NT2/D1 (cell line): ENCODE measurements at regions not wholly inside any gene's neighbourhood (a gene's known extent, or its start where the extent isn't known, plus 50 kb on each side); places are given as distances from the start of the nearest gene placed in this dataset.

Experiments
- SUZ12 ChIP-seq: IDR thresholded peaks from 2 replicates; pipeline ENCODE4 v1.6.1; 2011; ENCODE audit not compliant: insufficient read length, insufficient read depth; ENCODE audit errors: extremely low read depth
- YY1 ChIP-seq: IDR thresholded peaks from 2 replicates; pipeline ENCODE4 v1.6.1; 2011; ENCODE audit not compliant: insufficient read length, insufficient read depth
- ZNF274 ChIP-seq: IDR thresholded peaks from 2 replicates; pipeline ENCODE4 v1.6.1; 2011; ENCODE audit warnings: mild to moderate bottlenecking, low read depth, low read length

DNA sequence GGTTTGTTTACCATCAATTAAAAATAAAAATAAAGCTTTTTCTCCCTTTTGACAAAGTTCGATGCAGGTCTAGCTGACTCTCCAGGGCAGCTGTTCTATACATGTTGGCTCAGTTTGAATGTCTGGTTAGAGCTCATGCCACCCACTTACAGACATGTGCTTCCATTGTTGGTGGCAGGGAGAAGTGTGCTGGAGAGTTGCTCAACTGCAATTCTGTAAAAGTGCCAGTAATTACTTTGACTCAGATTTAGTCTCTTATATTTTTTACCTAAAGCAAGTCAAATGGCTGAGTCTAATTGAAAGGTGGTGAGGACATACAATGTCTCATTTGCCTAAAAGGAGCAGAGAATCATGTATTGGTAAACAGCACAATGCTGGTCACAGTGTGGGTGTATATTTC lies 609.1 kb upstream of the SYT4 start:
- TF ChIP-seq YY1 (no peak), ZNF274 (no peak), SUZ12 (no peak)
